Liver (tissue), 8 donors: ENCODE measurements at regions not wholly inside any gene's neighbourhood (a gene's known extent, or its start where the extent isn't known, plus 50 kb on each side); places are given as distances from the start of the nearest gene placed in this dataset.
"Not testable (repeated sequence)": the region's sequence is repeated elsewhere in the genome, so short reads cannot be mapped to it uniquely, and the experiment has no call there.

Source experiments
- DNase-seq: peaks from one replicate; pipeline ENCODE4 v3.0.0-alpha.2; 2017; ENCODE audit warnings: low spot score
- H3K27ac ChIP-seq, 2 donors: one replicate each; pipeline ENCODE4 v1.7.0; 2013; ENCODE audit warnings: inconsistent platforms in 2 of 2, low read length in 2 of 2, control low read depth in 1 of 2, low read depth in 1 of 2, mild to moderate bottlenecking in 1 of 2
- H3K27me3 ChIP-seq, 4 donors: one replicate each; pipeline versions ENCODE4 v1.6.1 to v1.7.0; 2013; ENCODE audit warnings: low read length in 3 of 4, inconsistent platforms in 1 of 4, mild to moderate bottlenecking in 1 of 4, moderate library complexity in 1 of 4; ENCODE audit not compliant: control insufficient read depth in 4 of 4, insufficient read depth in 4 of 4
- H3K36me3 ChIP-seq, 4 donors: one replicate each; pipeline versions ENCODE4 v1.6.1 to v1.7.0; 2013; ENCODE audit warnings: low read length in 3 of 4, mild to moderate bottlenecking in 3 of 4, low read depth in 1 of 4, moderate library complexity in 1 of 4; ENCODE audit not compliant: control insufficient read depth in 4 of 4, insufficient read depth in 3 of 4
- H3K4me1 ChIP-seq, 4 donors: one replicate each; pipeline versions ENCODE4 v1.6.1 to v1.7.0; 2013; ENCODE audit warnings: low read length in 3 of 4, mild to moderate bottlenecking in 3 of 4, moderate library complexity in 1 of 4; ENCODE audit not compliant: control insufficient read depth in 4 of 4, insufficient read depth in 4 of 4
- H3K4me3 ChIP-seq, 3 donors: one replicate each; pipeline versions ENCODE4 v1.6.1 to v1.7.0; 2013; ENCODE audit warnings: low read length in 3 of 3, control low read depth in 1 of 3, low read depth in 1 of 3, mild to moderate bottlenecking in 1 of 3
- H3K9ac ChIP-seq, 2 donors: one replicate each; pipeline ENCODE4 v1.7.0; 2013; ENCODE audit warnings: low read length in 2 of 2, mild to moderate bottlenecking in 2 of 2, moderate library complexity in 2 of 2, control low read depth in 1 of 2, low read depth in 1 of 2
- H3K9me3 ChIP-seq, 4 donors: one replicate each; pipeline versions ENCODE4 v1.6.1 to v1.7.0; 2013; ENCODE audit warnings: low read length in 3 of 4; ENCODE audit not compliant: control insufficient read depth in 4 of 4
- ATF3 ChIP-seq: IDR thresholded peaks from 2 replicates; pipeline ENCODE4 v1.6.1; 2016; ENCODE audit warnings: antibody characterized with exemption
- CTCF ChIP-seq: fragments of 150-350 bp; IDR thresholded peaks from 2 replicates; pipeline ENCODE4 v1.5.1; 2017; ENCODE audit warnings: improper control_type of control experiment, low read depth, low read length; ENCODE audit not compliant: missing input control
- EGR1 ChIP-seq, 2 donors: IDR thresholded peaks; 2 replicates each; pipeline ENCODE4 v1.6.1; 2016 to 2018; ENCODE audit warnings: antibody characterized with exemption in 2 of 2, low read depth in 2 of 2
- FOXA1 ChIP-seq: IDR thresholded peaks from 2 replicates; pipeline ENCODE4 v1.6.1; 2016; ENCODE audit warnings: antibody characterized with exemption
- FOXA2 ChIP-seq: IDR thresholded peaks from 2 replicates; pipeline ENCODE4 v1.6.1; 2016; ENCODE audit warnings: antibody characterized with exemption
- GABPA ChIP-seq, 2 donors: IDR thresholded peaks in 1 of 2; conservative IDR thresholded peaks in 1 of 2; 2 replicates each; pipeline ENCODE4 v1.6.1; 2016; ENCODE audit warnings: antibody characterized with exemption in 2 of 2, mild to moderate bottlenecking in 1 of 2, moderate library complexity in 1 of 2
- HNF4A ChIP-seq, 2 donors: conservative IDR thresholded peaks; 2 replicates each; pipeline ENCODE4 v1.6.1; 2016; ENCODE audit warnings: antibody characterized with exemption in 2 of 2, mild to moderate bottlenecking in 2 of 2
- HNF4G ChIP-seq: IDR thresholded peaks from 2 replicates; pipeline ENCODE4 v1.6.1; 2016; ENCODE audit warnings: antibody characterized with exemption
- JUND ChIP-seq, 2 donors: IDR thresholded peaks; 2 replicates each; pipeline ENCODE4 v1.6.1; 2016; ENCODE audit warnings: antibody characterized with exemption in 2 of 2
- NR2F2 ChIP-seq: IDR thresholded peaks from 2 replicates; pipeline ENCODE4 v1.6.1; 2016; ENCODE audit warnings: antibody characterized with exemption
- RAD21 ChIP-seq, 2 donors: IDR thresholded peaks; 2 replicates each; pipeline ENCODE4 v1.6.1; 2016; ENCODE audit warnings: antibody characterized with exemption in 2 of 2, mild to moderate bottlenecking in 2 of 2
- RXRA ChIP-seq, 2 donors: IDR thresholded peaks; 2 replicates each; pipeline ENCODE4 v1.6.1; 2017 to 2018; ENCODE audit warnings: antibody characterized with exemption in 2 of 2, mild to moderate bottlenecking in 1 of 2
- SP1 ChIP-seq: IDR thresholded peaks from 2 replicates; pipeline ENCODE4 v1.6.1; 2018; ENCODE audit warnings: antibody characterized with exemption, mild to moderate bottlenecking
- TAF1 ChIP-seq: conservative IDR thresholded peaks from 2 replicates; pipeline ENCODE4 v1.6.1; 2016; ENCODE audit warnings: antibody characterized with exemption, mild to moderate bottlenecking
- YY1 ChIP-seq: IDR thresholded peaks from 2 replicates; pipeline ENCODE4 v1.6.1; 2016; ENCODE audit warnings: antibody characterized with exemption, mild to moderate bottlenecking
- ZBTB33 ChIP-seq: IDR thresholded peaks from 2 replicates; pipeline ENCODE4 v1.6.1; 2016; ENCODE audit warnings: antibody characterized with exemption
- WGBS: extraction: QIAGEN DNeasy Blood & Tissue Kit; methylation state at CpG from one replicate; pipeline ENCODE4 v1.1.7; 2013; 5-methylcytosine and 5-hydroxymethylcytosine counted together
- TF ChIP-seq, protein P1 (sequence below): IDR thresholded peaks from 2 replicates; pipeline ENCODE4 v1.6.1; 2016; ENCODE audit warnings: antibody characterized with exemption, mild to moderate bottlenecking
- TF ChIP-seq, protein P2 (sequence below): IDR thresholded peaks from 2 replicates; pipeline ENCODE4 v1.6.1; 2016; ENCODE audit warnings: antibody characterized with exemption
- donor health status: healthy.
- donor health status: healthy.
- donor health status: healthy.
- donor health status: healthy.
- donor health status: healthy.

DNA sequence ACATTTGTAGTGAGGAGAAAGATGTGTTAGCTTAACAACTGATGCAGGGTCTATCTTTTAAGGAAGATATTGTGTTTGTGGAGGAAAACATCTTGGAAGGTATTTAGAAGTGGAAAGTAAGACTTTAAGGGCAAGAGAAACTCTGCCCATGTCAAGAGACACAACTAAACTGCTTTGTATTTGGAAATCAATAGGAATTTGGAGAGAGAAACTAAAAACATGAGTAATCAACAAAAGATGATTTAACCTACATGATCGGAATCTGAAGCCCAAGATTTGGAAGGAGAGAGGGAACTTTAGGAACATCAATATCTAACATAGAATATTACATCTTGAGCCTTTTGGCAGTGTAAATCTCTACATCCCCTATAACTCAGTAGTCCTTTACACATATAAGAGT is 184.2 kb upstream of the COL3A1 start:
- no peaks in the 10 kb centered on the region for H3K27me3 ChIP-seq
- WGBS, result 95% methylated on average over 1 of the region's 1 CpG
- H3K9me3 ChIP-seq, result no peaks in the 10 kb centered on the region
- TF ChIP-seq RAD21 (IDR thresholded peaks at IDR 0.05), result no peak
- TF ChIP-seq HNF4G, result no peak
- TF ChIP-seq HNF4A (conservative IDR thresholded peaks at IDR 0.05), result no peak
- TF ChIP-seq YY1, result no peak
- no peak for TF ChIP-seq JUND (IDR thresholded peaks at IDR 0.05)
- TF ChIP-seq, protein P1, sequence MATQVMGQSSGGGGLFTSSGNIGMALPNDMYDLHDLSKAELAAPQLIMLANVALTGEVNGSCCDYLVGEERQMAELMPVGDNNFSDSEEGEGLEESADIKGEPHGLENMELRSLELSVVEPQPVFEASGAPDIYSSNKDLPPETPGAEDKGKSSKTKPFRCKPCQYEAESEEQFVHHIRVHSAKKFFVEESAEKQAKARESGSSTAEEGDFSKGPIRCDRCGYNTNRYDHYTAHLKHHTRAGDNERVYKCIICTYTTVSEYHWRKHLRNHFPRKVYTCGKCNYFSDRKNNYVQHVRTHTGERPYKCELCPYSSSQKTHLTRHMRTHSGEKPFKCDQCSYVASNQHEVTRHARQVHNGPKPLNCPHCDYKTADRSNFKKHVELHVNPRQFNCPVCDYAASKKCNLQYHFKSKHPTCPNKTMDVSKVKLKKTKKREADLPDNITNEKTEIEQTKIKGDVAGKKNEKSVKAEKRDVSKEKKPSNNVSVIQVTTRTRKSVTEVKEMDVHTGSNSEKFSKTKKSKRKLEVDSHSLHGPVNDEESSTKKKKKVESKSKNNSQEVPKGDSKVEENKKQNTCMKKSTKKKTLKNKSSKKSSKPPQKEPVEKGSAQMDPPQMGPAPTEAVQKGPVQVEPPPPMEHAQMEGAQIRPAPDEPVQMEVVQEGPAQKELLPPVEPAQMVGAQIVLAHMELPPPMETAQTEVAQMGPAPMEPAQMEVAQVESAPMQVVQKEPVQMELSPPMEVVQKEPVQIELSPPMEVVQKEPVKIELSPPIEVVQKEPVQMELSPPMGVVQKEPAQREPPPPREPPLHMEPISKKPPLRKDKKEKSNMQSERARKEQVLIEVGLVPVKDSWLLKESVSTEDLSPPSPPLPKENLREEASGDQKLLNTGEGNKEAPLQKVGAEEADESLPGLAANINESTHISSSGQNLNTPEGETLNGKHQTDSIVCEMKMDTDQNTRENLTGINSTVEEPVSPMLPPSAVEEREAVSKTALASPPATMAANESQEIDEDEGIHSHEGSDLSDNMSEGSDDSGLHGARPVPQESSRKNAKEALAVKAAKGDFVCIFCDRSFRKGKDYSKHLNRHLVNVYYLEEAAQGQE, result no peak
- no peak for TF ChIP-seq FOXA1
- TF ChIP-seq NR2F2, result no peak
- no peak for TF ChIP-seq FOXA2
- TF ChIP-seq CTCF, result no peak
- no peak for DNase-seq
- H3K4me3 ChIP-seq, result no peak overlapping the region
- H3K4me1 ChIP-seq, result no peaks in the 10 kb centered on the region
- H3K36me3 ChIP-seq, result no peaks in the 10 kb centered on the region
- no peak overlapping the region for H3K9ac ChIP-seq
- H3K27ac ChIP-seq, result no peak overlapping the region

DNA sequence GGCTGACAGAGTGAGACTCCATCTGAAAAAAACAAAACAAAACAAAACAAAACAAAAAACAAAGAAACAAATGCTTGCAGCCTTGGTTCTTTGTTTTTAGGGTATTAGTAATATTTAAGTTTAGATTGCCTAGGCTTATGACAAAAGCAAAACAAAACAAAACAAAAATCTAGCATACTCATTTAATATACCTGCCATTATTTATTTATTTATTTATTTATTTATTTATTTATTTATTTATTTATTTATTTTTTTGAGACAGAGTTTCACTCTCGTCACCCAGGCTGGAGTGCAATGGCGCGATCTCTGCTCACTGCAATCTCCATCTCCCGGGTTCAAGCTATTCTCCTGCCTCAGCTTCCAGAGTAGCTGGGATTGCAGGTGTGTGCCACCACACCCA is 179.7 kb upstream of the COL3A1 start:
- H3K4me1 ChIP-seq, H3K9me3 ChIP-seq, H3K9ac ChIP-seq, DNase-seq, H3K36me3 ChIP-seq, H3K27me3 ChIP-seq, H3K27ac ChIP-seq, H3K4me3 ChIP-seq: not testable (repeated sequence)
- 87% methylated on average over 4 of the region's 4 CpGs for WGBS

GRCh38 chr2:188795762-188796161 is 178.4 kb upstream of the COL3A1 start:
- Histone ChIP-seq H3K9ac (no peak overlapping the region), H3K27ac (no peak overlapping the region), H3K9me3 (no peaks in the 10 kb centered on the region), H3K36me3 (no peaks in the 10 kb centered on the region), H3K27me3 (peaks cover 0 to 3% (median 0%) of the 10 kb centered on the region in 4 donors), H3K4me1 (no peaks in the 10 kb centered on the region), H3K4me3 (no peak overlapping the region)
- DNase-seq, result no peak
- TF ChIP-seq FOXA2 (no peak), ZBTB33 (no peak), SP1 (no peak), YY1 (no peak), RAD21 (IDR thresholded peaks at IDR 0.05) (no peak), CTCF (no peak), ATF3 (no peak), EGR1 (IDR thresholded peaks at IDR 0.05; ENCODE audit: low read depth in 2 of 2) (no peak), HNF4A (conservative IDR thresholded peaks at IDR 0.05) (no peak), FOXA1 (no peak), NR2F2 (no peak), TAF1 (no peak), RXRA (IDR thresholded peaks at IDR 0.05) (no peak), HNF4G (no peak), JUND (IDR thresholded peaks at IDR 0.05) (no peak), GABPA (IDR thresholded peaks at IDR 0.05 in 1 of 2, conservative IDR thresholded peaks at IDR 0.05 in 1 of 2) (no peak)
- TF ChIP-seq, protein P2, sequence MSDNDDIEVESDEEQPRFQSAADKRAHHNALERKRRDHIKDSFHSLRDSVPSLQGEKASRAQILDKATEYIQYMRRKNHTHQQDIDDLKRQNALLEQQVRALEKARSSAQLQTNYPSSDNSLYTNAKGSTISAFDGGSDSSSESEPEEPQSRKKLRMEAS, result no peak
